Liver (tissue), 8 donors: ENCODE measurements at regions not wholly inside any gene's neighbourhood (a gene's known extent, or its start where the extent isn't known, plus 50 kb on each side); places are given as distances from the start of the nearest gene placed in this dataset.

Source experiments
- DNase-seq: peaks from one replicate; pipeline ENCODE4 v3.0.0-alpha.2; 2017; ENCODE audit warnings: low spot score
- H3K27ac ChIP-seq, 2 donors: one replicate each; pipeline ENCODE4 v1.7.0; 2013; ENCODE audit warnings: inconsistent platforms in 2 of 2, low read length in 2 of 2, control low read depth in 1 of 2, low read depth in 1 of 2, mild to moderate bottlenecking in 1 of 2
- H3K27me3 ChIP-seq, 4 donors: one replicate each; pipeline versions ENCODE4 v1.6.1 to v1.7.0; 2013; ENCODE audit warnings: low read length in 3 of 4, inconsistent platforms in 1 of 4, mild to moderate bottlenecking in 1 of 4, moderate library complexity in 1 of 4; ENCODE audit not compliant: control insufficient read depth in 4 of 4, insufficient read depth in 4 of 4
- H3K36me3 ChIP-seq, 4 donors: one replicate each; pipeline versions ENCODE4 v1.6.1 to v1.7.0; 2013; ENCODE audit warnings: low read length in 3 of 4, mild to moderate bottlenecking in 3 of 4, low read depth in 1 of 4, moderate library complexity in 1 of 4; ENCODE audit not compliant: control insufficient read depth in 4 of 4, insufficient read depth in 3 of 4
- H3K4me1 ChIP-seq, 4 donors: one replicate each; pipeline versions ENCODE4 v1.6.1 to v1.7.0; 2013; ENCODE audit warnings: low read length in 3 of 4, mild to moderate bottlenecking in 3 of 4, moderate library complexity in 1 of 4; ENCODE audit not compliant: control insufficient read depth in 4 of 4, insufficient read depth in 4 of 4
- H3K4me3 ChIP-seq, 3 donors: one replicate each; pipeline versions ENCODE4 v1.6.1 to v1.7.0; 2013; ENCODE audit warnings: low read length in 3 of 3, control low read depth in 1 of 3, low read depth in 1 of 3, mild to moderate bottlenecking in 1 of 3
- H3K9ac ChIP-seq, 2 donors: one replicate each; pipeline ENCODE4 v1.7.0; 2013; ENCODE audit warnings: low read length in 2 of 2, mild to moderate bottlenecking in 2 of 2, moderate library complexity in 2 of 2, control low read depth in 1 of 2, low read depth in 1 of 2
- H3K9me3 ChIP-seq, 4 donors: one replicate each; pipeline versions ENCODE4 v1.6.1 to v1.7.0; 2013; ENCODE audit warnings: low read length in 3 of 4; ENCODE audit not compliant: control insufficient read depth in 4 of 4
- EGR1 ChIP-seq, 2 donors: IDR thresholded peaks; 2 replicates each; pipeline ENCODE4 v1.6.1; 2016 to 2018; ENCODE audit warnings: antibody characterized with exemption in 2 of 2, low read depth in 2 of 2
- FOXA1 ChIP-seq: IDR thresholded peaks from 2 replicates; pipeline ENCODE4 v1.6.1; 2016; ENCODE audit warnings: antibody characterized with exemption
- FOXA2 ChIP-seq: IDR thresholded peaks from 2 replicates; pipeline ENCODE4 v1.6.1; 2016; ENCODE audit warnings: antibody characterized with exemption
- GABPA ChIP-seq, 2 donors: IDR thresholded peaks in 1 of 2; conservative IDR thresholded peaks in 1 of 2; 2 replicates each; pipeline ENCODE4 v1.6.1; 2016; ENCODE audit warnings: antibody characterized with exemption in 2 of 2, mild to moderate bottlenecking in 1 of 2, moderate library complexity in 1 of 2
- HNF4A ChIP-seq, 2 donors: conservative IDR thresholded peaks; 2 replicates each; pipeline ENCODE4 v1.6.1; 2016; ENCODE audit warnings: antibody characterized with exemption in 2 of 2, mild to moderate bottlenecking in 2 of 2
- HNF4G ChIP-seq: IDR thresholded peaks from 2 replicates; pipeline ENCODE4 v1.6.1; 2016; ENCODE audit warnings: antibody characterized with exemption
- JUND ChIP-seq, 2 donors: IDR thresholded peaks; 2 replicates each; pipeline ENCODE4 v1.6.1; 2016; ENCODE audit warnings: antibody characterized with exemption in 2 of 2
- NR2F2 ChIP-seq: IDR thresholded peaks from 2 replicates; pipeline ENCODE4 v1.6.1; 2016; ENCODE audit warnings: antibody characterized with exemption
- RAD21 ChIP-seq, 2 donors: IDR thresholded peaks; 2 replicates each; pipeline ENCODE4 v1.6.1; 2016; ENCODE audit warnings: antibody characterized with exemption in 2 of 2, mild to moderate bottlenecking in 2 of 2
- RXRA ChIP-seq, 2 donors: IDR thresholded peaks; 2 replicates each; pipeline ENCODE4 v1.6.1; 2017 to 2018; ENCODE audit warnings: antibody characterized with exemption in 2 of 2, mild to moderate bottlenecking in 1 of 2
- SP1 ChIP-seq: IDR thresholded peaks from 2 replicates; pipeline ENCODE4 v1.6.1; 2018; ENCODE audit warnings: antibody characterized with exemption, mild to moderate bottlenecking
- TAF1 ChIP-seq: conservative IDR thresholded peaks from 2 replicates; pipeline ENCODE4 v1.6.1; 2016; ENCODE audit warnings: antibody characterized with exemption, mild to moderate bottlenecking
- YY1 ChIP-seq: IDR thresholded peaks from 2 replicates; pipeline ENCODE4 v1.6.1; 2016; ENCODE audit warnings: antibody characterized with exemption, mild to moderate bottlenecking
- WGBS: extraction: QIAGEN DNeasy Blood & Tissue Kit; methylation state at CpG from one replicate; pipeline ENCODE4 v1.1.7; 2013; 5-methylcytosine and 5-hydroxymethylcytosine counted together
- TF ChIP-seq, protein P1 (sequence below): IDR thresholded peaks from 2 replicates; pipeline ENCODE4 v1.6.1; 2016; ENCODE audit warnings: antibody characterized with exemption
- TF ChIP-seq, protein P2 (sequence below): IDR thresholded peaks from 2 replicates; pipeline ENCODE4 v1.6.1; 2016; ENCODE audit warnings: antibody characterized with exemption
- TF ChIP-seq, protein P3 (sequence below): fragments of 150-350 bp; IDR thresholded peaks from 2 replicates; pipeline ENCODE4 v1.5.1; 2017; ENCODE audit warnings: improper control_type of control experiment, low read depth, low read length; ENCODE audit not compliant: missing input control
- TF ChIP-seq, protein P4 (sequence below): IDR thresholded peaks from 2 replicates; pipeline ENCODE4 v1.6.1; 2016; ENCODE audit warnings: antibody characterized with exemption
- TF ChIP-seq, protein P5 (sequence below): IDR thresholded peaks from 2 replicates; pipeline ENCODE4 v1.6.1; 2016; ENCODE audit warnings: antibody characterized with exemption, mild to moderate bottlenecking
- donor health status: healthy.
- donor health status: healthy.
- donor health status: healthy.
- donor health status: healthy.
- donor health status: healthy.

DNA sequence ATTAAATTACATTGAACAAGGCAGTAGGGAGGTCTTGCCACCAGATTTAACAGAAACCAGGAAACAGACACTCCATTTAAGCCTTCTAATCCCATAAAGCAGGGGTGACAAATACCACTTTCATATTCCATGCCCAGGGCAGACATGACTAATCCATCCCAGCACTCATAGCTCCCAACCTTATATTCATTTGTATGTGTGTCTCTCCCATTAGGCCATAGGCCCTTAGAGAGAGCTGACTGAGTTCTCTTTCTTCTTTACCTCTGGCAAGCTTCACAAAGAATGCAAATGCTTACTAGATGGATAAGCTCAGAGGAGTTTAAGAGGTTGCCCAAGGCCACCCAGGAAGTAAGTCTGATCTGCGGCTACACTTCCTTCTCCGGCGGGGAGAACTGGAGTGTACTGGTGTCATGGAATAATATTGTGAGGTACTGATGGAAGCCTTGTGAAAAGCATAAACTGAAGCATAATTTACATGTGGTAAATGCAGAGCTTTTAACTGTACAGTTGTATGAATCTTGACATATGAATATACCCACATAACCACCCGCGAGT is 239.7 kb upstream of the HABP2 start:
- Histone ChIP-seq H3K4me1 (peaks cover 0 to 5% (median 0%) of the 10 kb centered on the region in 4 donors), H3K27me3 (no peaks in the 10 kb centered on the region), H3K4me3 (no peak overlapping the region), H3K9me3 (no peaks in the 10 kb centered on the region), H3K27ac (no peak overlapping the region), H3K9ac (no peak overlapping the region), H3K36me3 (no peaks in the 10 kb centered on the region)
- TF ChIP-seq HNF4A (conservative IDR thresholded peaks at IDR 0.05) (no peak), RAD21 (IDR thresholded peaks at IDR 0.05) (no peak), NR2F2 (no peak), HNF4G (no peak), YY1 (no peak), JUND (IDR thresholded peaks at IDR 0.05) (no peak), FOXA2 (no peak), GABPA (IDR thresholded peaks at IDR 0.05 in 1 of 2, conservative IDR thresholded peaks at IDR 0.05 in 1 of 2) (no peak), TAF1 (no peak), RXRA (IDR thresholded peaks at IDR 0.05) (no peak), SP1 (no peak), EGR1 (IDR thresholded peaks at IDR 0.05; ENCODE audit: low read depth in 2 of 2) (no peak), FOXA1 (no peak)
- TF ChIP-seq, protein P1, sequence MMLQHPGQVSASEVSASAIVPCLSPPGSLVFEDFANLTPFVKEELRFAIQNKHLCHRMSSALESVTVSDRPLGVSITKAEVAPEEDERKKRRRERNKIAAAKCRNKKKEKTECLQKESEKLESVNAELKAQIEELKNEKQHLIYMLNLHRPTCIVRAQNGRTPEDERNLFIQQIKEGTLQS = no peak
- TF ChIP-seq, protein P2, sequence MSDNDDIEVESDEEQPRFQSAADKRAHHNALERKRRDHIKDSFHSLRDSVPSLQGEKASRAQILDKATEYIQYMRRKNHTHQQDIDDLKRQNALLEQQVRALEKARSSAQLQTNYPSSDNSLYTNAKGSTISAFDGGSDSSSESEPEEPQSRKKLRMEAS = no peak
- TF ChIP-seq, protein P3, sequence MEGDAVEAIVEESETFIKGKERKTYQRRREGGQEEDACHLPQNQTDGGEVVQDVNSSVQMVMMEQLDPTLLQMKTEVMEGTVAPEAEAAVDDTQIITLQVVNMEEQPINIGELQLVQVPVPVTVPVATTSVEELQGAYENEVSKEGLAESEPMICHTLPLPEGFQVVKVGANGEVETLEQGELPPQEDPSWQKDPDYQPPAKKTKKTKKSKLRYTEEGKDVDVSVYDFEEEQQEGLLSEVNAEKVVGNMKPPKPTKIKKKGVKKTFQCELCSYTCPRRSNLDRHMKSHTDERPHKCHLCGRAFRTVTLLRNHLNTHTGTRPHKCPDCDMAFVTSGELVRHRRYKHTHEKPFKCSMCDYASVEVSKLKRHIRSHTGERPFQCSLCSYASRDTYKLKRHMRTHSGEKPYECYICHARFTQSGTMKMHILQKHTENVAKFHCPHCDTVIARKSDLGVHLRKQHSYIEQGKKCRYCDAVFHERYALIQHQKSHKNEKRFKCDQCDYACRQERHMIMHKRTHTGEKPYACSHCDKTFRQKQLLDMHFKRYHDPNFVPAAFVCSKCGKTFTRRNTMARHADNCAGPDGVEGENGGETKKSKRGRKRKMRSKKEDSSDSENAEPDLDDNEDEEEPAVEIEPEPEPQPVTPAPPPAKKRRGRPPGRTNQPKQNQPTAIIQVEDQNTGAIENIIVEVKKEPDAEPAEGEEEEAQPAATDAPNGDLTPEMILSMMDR = no peak
- TF ChIP-seq, protein P4, sequence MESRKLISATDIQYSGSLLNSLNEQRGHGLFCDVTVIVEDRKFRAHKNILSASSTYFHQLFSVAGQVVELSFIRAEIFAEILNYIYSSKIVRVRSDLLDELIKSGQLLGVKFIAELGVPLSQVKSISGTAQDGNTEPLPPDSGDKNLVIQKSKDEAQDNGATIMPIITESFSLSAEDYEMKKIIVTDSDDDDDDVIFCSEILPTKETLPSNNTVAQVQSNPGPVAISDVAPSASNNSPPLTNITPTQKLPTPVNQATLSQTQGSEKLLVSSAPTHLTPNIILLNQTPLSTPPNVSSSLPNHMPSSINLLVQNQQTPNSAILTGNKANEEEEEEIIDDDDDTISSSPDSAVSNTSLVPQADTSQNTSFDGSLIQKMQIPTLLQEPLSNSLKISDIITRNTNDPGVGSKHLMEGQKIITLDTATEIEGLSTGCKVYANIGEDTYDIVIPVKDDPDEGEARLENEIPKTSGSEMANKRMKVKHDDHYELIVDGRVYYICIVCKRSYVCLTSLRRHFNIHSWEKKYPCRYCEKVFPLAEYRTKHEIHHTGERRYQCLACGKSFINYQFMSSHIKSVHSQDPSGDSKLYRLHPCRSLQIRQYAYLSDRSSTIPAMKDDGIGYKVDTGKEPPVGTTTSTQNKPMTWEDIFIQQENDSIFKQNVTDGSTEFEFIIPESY = no peak
- TF ChIP-seq, protein P5, sequence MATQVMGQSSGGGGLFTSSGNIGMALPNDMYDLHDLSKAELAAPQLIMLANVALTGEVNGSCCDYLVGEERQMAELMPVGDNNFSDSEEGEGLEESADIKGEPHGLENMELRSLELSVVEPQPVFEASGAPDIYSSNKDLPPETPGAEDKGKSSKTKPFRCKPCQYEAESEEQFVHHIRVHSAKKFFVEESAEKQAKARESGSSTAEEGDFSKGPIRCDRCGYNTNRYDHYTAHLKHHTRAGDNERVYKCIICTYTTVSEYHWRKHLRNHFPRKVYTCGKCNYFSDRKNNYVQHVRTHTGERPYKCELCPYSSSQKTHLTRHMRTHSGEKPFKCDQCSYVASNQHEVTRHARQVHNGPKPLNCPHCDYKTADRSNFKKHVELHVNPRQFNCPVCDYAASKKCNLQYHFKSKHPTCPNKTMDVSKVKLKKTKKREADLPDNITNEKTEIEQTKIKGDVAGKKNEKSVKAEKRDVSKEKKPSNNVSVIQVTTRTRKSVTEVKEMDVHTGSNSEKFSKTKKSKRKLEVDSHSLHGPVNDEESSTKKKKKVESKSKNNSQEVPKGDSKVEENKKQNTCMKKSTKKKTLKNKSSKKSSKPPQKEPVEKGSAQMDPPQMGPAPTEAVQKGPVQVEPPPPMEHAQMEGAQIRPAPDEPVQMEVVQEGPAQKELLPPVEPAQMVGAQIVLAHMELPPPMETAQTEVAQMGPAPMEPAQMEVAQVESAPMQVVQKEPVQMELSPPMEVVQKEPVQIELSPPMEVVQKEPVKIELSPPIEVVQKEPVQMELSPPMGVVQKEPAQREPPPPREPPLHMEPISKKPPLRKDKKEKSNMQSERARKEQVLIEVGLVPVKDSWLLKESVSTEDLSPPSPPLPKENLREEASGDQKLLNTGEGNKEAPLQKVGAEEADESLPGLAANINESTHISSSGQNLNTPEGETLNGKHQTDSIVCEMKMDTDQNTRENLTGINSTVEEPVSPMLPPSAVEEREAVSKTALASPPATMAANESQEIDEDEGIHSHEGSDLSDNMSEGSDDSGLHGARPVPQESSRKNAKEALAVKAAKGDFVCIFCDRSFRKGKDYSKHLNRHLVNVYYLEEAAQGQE = no peak
- DNase-seq = no peak
- WGBS = 94% methylated on average over 5 of the region's 5 CpGs
